ENCODE measurements at regions not wholly inside any gene's neighbourhood (a gene's known extent, or its start where the extent isn't known, plus 50 kb on each side); places are given as distances from the start of the nearest gene placed in this dataset.

GRCh38 chr1:95371666-95372282 lies 137.8 kb downstream of the RWDD3 start:
- peak; percentile 62 for DNase-seq

DNA sequence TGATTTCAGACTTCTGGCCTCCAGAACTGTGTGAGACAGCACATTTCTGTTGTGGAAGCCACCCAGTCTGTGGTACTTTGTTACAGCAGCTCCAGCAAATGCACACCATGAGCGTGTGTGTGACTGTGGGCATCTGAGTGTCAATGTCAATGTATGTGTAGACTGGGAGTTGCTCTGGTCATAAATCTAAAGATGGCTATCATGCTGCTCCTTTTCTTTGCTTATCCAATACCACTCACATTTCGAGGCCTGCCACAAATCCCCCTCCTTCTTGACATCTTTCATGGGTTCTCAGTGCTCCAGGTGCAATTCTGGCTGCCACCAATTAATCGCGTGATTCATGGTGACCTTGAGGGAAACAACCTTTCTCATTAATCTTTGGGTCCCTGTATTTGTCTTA lies 141.2 kb downstream of the RWDD3 start:
- DNase-seq = no peak

DNA sequence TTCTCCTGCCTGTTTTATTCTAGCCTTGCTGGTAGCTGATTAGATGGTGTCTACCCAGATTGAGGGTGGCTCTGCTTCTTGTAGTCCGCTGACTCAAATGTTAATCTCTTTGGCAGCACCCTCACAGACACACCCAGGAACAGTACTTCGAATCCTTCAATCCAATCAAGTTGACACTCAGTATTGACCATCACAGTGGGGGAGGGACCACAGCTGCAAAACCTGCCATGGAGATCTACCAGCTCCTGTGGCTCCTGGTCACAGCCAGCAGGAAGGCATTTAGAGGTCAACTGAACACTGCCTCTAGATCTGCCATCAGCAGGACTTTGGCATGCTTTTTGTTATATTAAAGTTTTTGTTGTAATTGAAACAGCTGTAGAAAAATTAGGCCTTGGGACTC lies 146.9 kb downstream of the RWDD3 start:
- DNase-seq = no peak

DNA sequence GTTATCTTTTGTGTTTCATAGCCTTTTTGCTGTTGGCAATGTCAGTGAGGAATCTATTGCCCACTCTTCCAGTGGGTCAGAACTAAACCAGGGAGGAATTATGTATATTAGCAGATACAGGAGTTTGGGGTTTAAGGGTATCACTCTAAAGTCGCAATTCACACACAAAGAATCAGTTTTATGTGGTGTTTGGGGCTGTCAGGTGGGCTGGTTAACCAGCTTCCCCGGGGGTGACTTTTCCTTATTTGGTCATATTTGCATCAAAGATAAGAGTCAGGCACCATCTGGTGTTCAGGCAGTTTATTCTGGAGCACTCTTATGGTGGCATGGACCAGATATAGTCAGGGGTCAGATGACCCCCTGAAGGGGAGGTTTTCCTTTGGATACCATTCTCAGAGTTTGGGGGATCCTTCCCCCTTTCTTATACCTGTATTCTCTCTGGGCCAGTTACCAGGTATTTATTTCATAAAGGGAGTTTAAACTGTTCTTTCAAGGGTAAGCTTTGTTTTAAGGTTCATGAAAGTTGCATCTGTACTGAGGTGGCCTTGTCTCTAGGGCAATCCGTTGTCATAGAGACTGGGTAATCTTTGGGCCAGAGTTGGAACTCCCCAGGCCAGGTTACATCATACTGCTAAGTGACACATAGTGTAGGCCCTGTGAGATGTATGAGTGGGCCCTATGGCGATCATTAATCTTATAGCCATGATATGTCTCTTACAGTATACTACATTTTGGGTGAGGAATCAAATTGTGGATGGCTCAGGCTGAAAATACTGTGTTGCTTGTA lies 148.2 kb downstream of the RWDD3 start:
- no peak for DNase-seq

GRCh38 chr1:95383111-95383510 lies 149.1 kb downstream of the RWDD3 start:
- DNase-seq = no peak

DNA sequence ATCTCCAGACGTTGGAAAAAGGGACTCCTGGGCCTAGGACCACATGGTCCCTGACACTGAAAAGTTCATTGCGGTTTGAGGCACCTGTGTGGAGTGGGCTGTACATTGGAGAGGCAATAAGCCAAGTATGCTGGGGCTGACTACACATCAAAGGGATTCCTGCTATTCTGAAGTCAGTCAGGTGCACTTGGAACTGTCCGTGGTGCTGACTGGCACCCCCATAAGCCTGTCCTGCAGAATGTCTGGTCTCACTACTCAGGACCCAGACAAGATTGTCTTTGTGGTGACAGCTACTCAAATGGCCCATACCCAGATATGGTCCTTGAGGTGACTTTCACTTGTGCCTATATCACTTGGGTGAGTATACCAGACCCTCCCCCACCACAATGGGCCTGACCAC lies 150.6 kb downstream of the RWDD3 start:
- DNase-seq = no peak

DNA sequence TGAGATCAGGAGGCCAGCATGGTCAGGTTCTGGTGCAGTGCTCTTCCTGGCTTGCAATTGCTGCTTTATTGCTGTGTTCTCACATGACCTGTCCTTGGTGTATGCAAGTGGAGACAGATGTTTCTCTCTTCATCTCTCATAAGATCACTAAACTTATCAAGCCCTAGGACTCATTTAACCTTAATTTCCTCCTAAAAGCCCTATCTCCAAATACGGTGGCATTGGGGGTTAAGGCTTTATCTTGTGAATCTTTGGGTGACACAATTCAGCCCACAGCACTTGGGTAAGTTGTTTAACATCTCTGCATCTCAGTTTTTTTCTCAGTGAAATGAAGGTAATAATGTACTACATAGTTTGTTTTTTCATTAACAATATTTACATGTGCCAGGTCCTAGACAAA lies 152.4 kb downstream of the RWDD3 start:
- no peak for DNase-seq

- no peak for DNase-seq
Observed at GRCh38 chr1:95386915-95387314, 152.9 kb downstream of the RWDD3 start.

GRCh38 chr1:95388031-95388430 lies 154.0 kb downstream of the RWDD3 start:
- peak; percentile 71 for DNase-seq

GRCh38 chr1:95393434-95393833 lies 159.4 kb downstream of the RWDD3 start:
- no peak for DNase-seq

- no peak for DNase-seq
Observed at GRCh38 chr1:95396557-95396956, 162.5 kb downstream of the RWDD3 start.

GRCh38 chr1:95402780-95403179 lies 168.8 kb downstream of the RWDD3 start:
- DNase-seq = no peak

DNA sequence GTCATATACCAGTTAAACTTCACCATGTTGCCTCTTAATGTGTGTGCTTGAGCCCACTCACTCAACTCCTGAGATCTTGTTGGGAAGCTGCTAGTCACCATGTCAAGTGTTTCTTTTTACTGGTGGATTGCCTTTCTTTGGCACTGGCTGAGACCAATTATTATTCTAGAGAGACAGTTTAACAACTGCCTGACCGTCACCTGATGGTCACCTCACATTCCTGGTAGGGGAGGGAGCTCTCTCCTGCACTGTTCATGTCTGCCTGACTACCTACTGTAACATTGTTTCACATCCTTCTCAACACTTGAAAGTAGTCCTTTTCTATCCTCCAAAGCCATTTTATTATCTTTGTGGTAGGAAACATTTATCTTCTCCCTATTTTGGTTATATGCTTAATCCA lies 172.3 kb downstream of the RWDD3 start:
- DNase-seq = no peak

GRCh38 chr1:95407131-95407885 lies 173.3 kb downstream of the RWDD3 start:
- no peak for DNase-seq

GRCh38 chr1:95407886-95408291 lies 173.9 kb downstream of the RWDD3 start:
- no peak for DNase-seq

DNA sequence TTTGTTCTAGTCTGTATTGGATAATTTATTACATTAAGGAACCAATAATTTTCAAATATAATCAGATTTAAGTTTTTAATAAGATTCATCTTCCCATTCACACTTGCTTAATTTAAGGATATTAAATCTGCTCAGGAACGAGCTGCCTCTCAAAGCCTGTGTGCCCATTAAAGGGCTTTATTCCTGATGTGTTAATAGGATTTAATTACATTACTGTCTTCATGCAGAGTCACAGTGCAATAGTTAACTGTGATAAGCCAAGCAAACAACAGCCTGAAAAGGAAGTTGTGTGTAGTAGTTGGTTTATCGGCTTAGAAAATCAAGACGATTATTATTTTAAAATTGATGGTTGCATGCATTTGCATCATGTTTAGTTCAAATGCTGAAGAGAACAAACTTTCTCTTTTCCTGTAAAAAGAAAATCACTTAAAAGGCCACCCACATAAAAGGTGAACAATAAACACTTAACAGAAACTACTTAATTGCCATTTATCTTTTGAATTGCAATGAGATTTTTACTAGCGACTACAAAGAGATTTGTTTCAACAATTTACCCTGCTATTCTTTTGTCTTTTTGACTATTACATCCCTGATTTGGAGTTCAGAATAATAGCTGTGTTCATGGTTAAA lies 174.6 kb downstream of the RWDD3 start:
- DNase-seq = no peak

DNA sequence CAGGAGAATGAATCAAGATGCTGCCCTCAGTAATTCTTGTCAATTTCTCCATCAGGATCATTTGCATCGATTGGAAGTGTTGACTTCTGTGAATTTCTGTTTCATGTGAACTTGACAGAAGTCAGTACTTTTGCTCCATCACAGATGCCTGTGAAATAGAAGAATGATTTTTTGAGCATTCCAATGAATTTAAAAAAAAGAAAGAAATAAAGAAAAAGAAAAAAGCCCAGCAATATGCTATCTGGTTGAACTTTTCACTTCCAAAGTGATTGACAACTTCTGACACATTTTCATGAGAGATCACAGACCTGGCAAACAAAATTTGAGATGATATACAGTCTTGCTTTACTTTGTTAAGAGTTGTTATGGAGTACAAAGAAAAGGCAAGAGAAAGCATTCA lies 175.3 kb downstream of the RWDD3 start:
- DNase-seq = no peak

GRCh38 chr1:95409901-95410300 lies 175.9 kb downstream of the RWDD3 start:
- DNase-seq = no peak

DNA sequence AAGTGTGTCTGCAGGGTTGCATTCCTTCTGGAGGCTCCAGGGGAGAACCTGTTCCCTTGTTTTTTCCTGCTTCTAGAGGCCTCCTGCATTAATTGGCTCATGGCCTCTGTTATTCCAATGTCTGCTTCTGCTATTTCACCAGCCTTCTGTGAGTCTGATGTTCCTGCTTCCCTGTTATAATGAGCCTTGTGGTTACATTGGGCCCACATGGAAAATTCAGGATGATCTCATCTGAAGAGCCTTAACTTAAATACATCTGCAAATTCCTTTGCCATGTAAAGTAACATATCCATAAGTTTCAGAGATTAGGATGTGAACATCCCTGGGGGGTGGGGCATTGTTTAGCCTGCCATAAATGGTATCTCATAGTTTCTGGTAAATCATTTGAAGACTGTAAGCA lies 181.1 kb downstream of the RWDD3 start:
- no peak for DNase-seq

DNA sequence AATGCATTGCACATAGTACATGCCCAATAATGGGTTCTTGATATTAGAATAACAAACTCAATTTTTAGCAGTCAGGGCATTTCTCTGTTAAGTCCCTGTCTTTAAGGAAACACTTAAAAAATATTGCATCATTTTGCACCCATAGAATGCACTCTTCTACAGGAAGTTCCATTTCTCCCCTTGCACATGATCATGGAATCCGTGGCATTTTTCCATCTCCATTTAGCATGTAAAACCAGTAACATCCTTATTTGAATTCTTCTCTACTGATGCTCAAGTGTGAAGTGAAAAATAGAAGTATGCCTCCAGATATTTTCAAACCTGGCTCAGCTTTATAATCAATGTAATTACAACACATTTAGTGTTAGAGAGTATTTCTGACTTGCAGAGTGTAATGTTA lies 192.8 kb downstream of the RWDD3 start:
- DNase-seq = no peak

DNA sequence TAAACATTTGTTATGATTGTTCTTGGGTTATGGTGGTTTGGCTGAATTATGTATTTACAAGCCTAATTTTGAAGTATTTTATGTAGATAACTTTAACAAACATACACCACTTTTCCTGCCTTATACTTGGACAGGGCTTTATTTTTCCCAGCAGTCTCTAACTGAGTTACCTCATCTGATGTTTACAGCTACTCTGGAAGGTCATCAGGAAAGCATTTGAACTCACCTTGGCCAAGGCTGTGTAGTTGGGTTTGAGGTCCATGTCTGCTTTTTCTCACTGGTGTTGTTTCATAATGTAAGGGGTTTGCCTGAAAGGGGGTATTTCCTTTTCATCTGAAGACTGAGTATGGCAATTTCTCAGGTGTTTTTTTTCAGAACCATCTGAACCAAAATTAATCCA lies 193.5 kb downstream of the RWDD3 start:
- DNase-seq = no peak

GRCh38 chr1:95431235-95431634 lies 197.2 kb downstream of the RWDD3 start:
- DNase-seq = no peak

GRCh38 chr1:95435611-95436010 lies 201.6 kb downstream of the RWDD3 start:
- DNase-seq = no peak

DNA sequence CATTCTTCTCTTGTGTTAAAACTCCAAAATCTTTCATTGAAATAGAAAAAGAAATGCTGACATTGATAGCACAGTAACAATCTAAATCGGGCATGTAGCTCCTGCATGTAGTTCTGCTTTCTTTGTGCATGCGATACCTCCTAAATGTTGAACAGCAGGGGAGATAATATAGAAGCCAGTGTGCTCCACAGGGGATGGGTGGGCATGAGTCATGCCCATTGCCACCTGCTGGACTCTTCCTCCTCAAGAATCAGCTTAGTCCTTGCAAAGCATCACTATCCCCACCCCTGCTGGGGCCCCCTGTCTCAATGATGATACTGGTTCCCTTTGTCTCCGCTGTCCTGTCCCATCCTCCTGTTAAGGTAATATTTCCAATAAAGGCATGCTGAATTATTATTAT lies 203.0 kb downstream of the RWDD3 start:
- no peak for DNase-seq

All from NCI-H510A treated with DMSO at 0.1 percent for 48 hours (cell line).